IPS-15b (cell line): ENCODE measurements at regions not wholly inside any gene's neighbourhood (a gene's known extent, or its start where the extent isn't known, plus 50 kb on each side); places are given as distances from the start of the nearest gene placed in this dataset.
"Not testable (repeated sequence)": the region's sequence is repeated elsewhere in the genome, so short reads cannot be mapped to it uniquely, and the experiment has no call there.

Experiments
- H3K27me3 ChIP-seq: one replicate; pipeline ENCODE4 v1.6.1; 2013; ENCODE audit warnings: low read length; ENCODE audit not compliant: control insufficient read depth, insufficient read depth
- H3K36me3 ChIP-seq: one replicate; pipeline ENCODE4 v1.6.1; 2013; ENCODE audit warnings: low read length; ENCODE audit not compliant: control insufficient read depth, insufficient read depth
- H3K4me1 ChIP-seq: one replicate; pipeline ENCODE4 v1.6.1; 2013; ENCODE audit warnings: mild to moderate bottlenecking, low read length; ENCODE audit not compliant: control insufficient read depth, insufficient read depth
- H3K4me3 ChIP-seq: one replicate; pipeline ENCODE4 v1.5.1; 2013; ENCODE audit warnings: low read depth, low read length
- H3K9ac ChIP-seq: one replicate; pipeline ENCODE4 v1.6.1; 2013; ENCODE audit warnings: low read depth, mild to moderate bottlenecking, low read length
- H3K9me3 ChIP-seq: one replicate; pipeline ENCODE4 v1.6.1; 2013; ENCODE audit warnings: mild to moderate bottlenecking, low read length; ENCODE audit not compliant: control insufficient read depth, insufficient read depth

GRCh38 chr11:67886672-67887071 lies 117.2 kb downstream of the UNC93B1 start:
- H3K36me3 ChIP-seq, H3K27me3 ChIP-seq, H3K4me1 ChIP-seq, H3K4me3 ChIP-seq, H3K9me3 ChIP-seq, H3K9ac ChIP-seq: not testable (repeated sequence)

GRCh38 chr11:67886207-67886606 lies 117.7 kb downstream of the UNC93B1 start:
- H3K4me3 ChIP-seq, H3K9ac ChIP-seq, H3K9me3 ChIP-seq, H3K4me1 ChIP-seq, H3K27me3 ChIP-seq, H3K36me3 ChIP-seq: not testable (repeated sequence)

DNA sequence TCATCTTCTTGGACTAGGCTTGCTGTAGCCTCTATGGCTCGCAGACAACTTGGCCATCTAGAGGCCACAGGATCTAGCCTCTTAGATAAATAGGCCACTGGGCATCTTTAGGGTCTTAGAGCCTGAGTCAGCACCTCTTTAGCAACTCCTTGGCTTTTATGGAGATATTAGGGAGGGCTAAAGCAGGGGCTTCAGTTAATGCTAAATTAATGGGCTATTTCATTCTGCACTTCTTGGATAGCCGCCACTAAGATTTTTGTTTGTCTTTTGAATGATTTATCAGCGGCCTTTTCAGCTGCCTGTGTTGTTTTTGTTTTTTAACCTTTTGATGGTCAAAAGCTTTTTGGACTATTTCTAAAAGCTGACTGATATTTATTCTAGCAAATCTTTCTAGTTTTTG lies 118.3 kb downstream of the UNC93B1 start:
- H3K36me3 ChIP-seq, H3K9me3 ChIP-seq, H3K4me3 ChIP-seq, H3K9ac ChIP-seq, H3K4me1 ChIP-seq, H3K27me3 ChIP-seq: not testable (repeated sequence)

DNA sequence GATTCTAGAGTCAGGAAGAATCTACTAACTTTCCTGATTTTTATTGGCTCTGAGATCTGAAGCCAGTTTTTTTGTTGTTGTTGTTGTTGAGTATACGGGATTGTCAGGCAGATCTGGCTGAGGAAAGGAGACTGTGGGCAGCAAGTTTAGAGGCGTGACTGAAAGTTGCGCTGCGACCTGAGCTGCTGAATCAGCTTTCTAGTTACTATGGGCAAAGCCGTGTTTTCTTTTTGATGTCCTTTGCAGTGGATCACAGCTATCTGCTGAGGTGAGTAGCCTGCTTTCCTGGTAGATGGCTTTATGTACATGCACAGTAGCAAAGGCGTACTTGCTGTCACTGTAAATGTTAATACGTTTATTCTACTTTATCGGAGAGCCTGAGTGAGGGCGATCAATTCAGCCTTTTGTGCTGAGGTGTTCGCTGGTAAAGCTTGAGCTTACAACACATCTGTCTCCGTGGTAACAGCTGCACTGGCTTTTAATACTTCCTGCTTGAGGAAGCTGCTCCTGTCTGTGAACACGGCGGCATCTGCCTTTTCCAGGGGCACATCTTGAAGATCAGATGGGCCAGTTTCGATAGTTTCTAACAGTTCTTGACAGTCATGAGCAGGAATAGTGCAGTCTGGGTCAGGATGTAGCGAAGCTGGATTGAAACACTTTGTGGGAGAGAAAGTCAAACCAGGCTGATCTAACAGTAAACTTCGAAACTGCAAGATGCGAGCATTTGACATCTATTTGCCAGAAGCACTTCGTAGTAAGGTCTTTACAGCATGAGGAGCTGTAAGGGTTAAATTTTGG lies 118.9 kb downstream of the UNC93B1 start:
- not testable (repeated sequence) for H3K36me3 ChIP-seq, H3K9ac ChIP-seq, H3K4me1 ChIP-seq, H3K9me3 ChIP-seq, H3K27me3 ChIP-seq, H3K4me3 ChIP-seq

GRCh38 chr11:67884073-67884757 lies 119.7 kb downstream of the UNC93B1 start:
- not testable (repeated sequence) for H3K4me3 ChIP-seq, H3K9me3 ChIP-seq, H3K4me1 ChIP-seq, H3K27me3 ChIP-seq, H3K9ac ChIP-seq, H3K36me3 ChIP-seq

- not testable (repeated sequence) for H3K36me3 ChIP-seq, H3K27me3 ChIP-seq, H3K9me3 ChIP-seq, H3K4me1 ChIP-seq, H3K9ac ChIP-seq, H3K4me3 ChIP-seq
Measured at GRCh38 chr11:67882304-67882703, 121.6 kb downstream of the UNC93B1 start.

GRCh38 chr11:67881836-67882235 lies 122.1 kb downstream of the UNC93B1 start:
- not testable (repeated sequence) for H3K36me3 ChIP-seq, H3K4me1 ChIP-seq, H3K9me3 ChIP-seq, H3K9ac ChIP-seq, H3K4me3 ChIP-seq, H3K27me3 ChIP-seq

- H3K9me3 ChIP-seq, H3K27me3 ChIP-seq, H3K36me3 ChIP-seq, H3K4me1 ChIP-seq, H3K4me3 ChIP-seq, H3K9ac ChIP-seq: not testable (repeated sequence)
Measured at GRCh38 chr11:67880594-67881196, 123.2 kb downstream of the UNC93B1 start.

DNA sequence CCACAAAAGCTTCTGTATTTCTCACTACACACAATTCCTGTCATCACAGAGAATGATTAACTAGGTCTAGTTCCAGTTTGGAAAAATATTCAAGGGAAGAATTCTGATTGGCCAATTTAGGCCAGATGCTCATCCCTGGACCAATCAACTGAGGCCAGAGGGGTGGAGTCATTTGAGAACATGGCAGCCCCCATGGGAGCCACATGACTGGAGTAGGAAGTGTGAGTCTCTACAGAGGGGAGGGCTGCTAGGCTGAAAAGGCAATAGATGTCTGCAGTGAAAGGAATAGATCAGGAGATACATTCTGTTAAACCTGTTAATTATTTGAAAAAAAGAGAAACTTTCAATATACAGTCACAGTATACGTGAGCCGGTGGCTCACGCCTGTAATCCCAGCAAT lies 125.2 kb downstream of the UNC93B1 start:
- not testable (repeated sequence) for H3K9ac ChIP-seq, H3K4me1 ChIP-seq, H3K36me3 ChIP-seq, H3K9me3 ChIP-seq, H3K27me3 ChIP-seq, H3K4me3 ChIP-seq

- not testable (repeated sequence) for H3K4me1 ChIP-seq, H3K27me3 ChIP-seq, H3K9ac ChIP-seq
Measured at GRCh38 chr11:67877316-67877715, 126.6 kb downstream of the UNC93B1 start.

DNA sequence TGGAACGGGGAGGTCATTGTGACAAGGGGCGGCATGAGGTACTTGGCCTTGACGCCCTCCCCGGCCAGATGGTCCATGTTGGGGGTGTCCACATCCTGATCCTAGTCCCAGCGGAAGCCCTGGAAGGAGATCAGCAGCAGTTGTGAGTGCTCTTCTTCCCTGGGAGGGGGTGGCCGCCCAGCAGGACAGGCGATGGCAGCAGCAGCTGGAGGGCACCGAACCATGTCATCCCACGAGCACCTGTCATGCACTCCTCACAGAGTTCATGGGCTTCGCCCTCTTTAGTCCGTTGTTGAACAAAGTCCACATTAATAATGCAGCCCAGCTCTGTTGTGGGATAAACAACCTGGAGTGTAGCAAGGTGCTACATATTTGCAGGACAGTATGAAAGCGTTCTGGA lies 130.7 kb downstream of the UNC93B1 start:
- H3K36me3 ChIP-seq, H3K9ac ChIP-seq, H3K27me3 ChIP-seq, H3K4me3 ChIP-seq, H3K4me1 ChIP-seq, H3K9me3 ChIP-seq: not testable (repeated sequence)

More at GRCh38 chr11:67877316-67877715, 126.6 kb downstream of the UNC93B1 start:
- H3K9me3 ChIP-seq, H3K36me3 ChIP-seq, H3K4me3 ChIP-seq: not testable (repeated sequence)

- H3K9me3 ChIP-seq, H3K4me3 ChIP-seq, H3K27me3 ChIP-seq, H3K4me1 ChIP-seq, H3K36me3 ChIP-seq, H3K9ac ChIP-seq: not testable (repeated sequence)
Measured at GRCh38 chr11:67871168-67871567, 132.7 kb downstream of the UNC93B1 start.
